ENCODE measurements at regions not wholly inside any gene's neighbourhood (a gene's known extent, or its start where the extent isn't known, plus 50 kb on each side); places are given as distances from the start of the nearest gene placed in this dataset.

DNA sequence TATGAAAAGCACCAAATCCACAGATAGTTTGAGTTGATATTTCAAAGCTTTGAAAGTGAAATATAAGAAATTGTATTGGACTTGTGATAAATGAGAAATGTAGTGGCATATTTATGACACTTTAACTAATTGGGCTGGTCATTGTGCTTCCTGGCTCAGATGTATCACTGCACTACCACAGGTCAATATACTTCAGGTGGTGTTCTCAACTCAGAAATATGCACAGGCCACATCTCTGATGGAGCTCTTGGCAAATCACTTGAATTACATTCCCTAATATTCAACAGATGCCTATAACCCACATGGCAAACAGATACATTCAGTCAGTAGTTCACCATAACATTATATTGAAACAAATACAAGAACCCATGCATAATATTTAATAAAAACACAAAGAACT is 209.6 kb downstream of the LYPLAL1 start:
- Histone ChIP-seq H3K4me3 (replicated peaks; ENCODE audit: low read depth, low read length) (no peak overlapping the region), H3K27me3 (replicated peaks; ENCODE audit: control insufficient read depth, insufficient read depth, low read length) (no peaks in the 10 kb centered on the region), H3K36me3 (ENCODE audit: control insufficient read depth, insufficient read depth, low read length) (no peaks in the 10 kb centered on the region)
- DNase-seq (ENCODE audit: extremely low read depth, insufficient read length), result no peak
- TF ChIP-seq, protein P1, sequence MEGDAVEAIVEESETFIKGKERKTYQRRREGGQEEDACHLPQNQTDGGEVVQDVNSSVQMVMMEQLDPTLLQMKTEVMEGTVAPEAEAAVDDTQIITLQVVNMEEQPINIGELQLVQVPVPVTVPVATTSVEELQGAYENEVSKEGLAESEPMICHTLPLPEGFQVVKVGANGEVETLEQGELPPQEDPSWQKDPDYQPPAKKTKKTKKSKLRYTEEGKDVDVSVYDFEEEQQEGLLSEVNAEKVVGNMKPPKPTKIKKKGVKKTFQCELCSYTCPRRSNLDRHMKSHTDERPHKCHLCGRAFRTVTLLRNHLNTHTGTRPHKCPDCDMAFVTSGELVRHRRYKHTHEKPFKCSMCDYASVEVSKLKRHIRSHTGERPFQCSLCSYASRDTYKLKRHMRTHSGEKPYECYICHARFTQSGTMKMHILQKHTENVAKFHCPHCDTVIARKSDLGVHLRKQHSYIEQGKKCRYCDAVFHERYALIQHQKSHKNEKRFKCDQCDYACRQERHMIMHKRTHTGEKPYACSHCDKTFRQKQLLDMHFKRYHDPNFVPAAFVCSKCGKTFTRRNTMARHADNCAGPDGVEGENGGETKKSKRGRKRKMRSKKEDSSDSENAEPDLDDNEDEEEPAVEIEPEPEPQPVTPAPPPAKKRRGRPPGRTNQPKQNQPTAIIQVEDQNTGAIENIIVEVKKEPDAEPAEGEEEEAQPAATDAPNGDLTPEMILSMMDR (IDR thresholded peaks at IDR 0.05; ENCODE audit: insufficient read depth, low read length, poor library complexity, severe bottlenecking), result no peak

DNA sequence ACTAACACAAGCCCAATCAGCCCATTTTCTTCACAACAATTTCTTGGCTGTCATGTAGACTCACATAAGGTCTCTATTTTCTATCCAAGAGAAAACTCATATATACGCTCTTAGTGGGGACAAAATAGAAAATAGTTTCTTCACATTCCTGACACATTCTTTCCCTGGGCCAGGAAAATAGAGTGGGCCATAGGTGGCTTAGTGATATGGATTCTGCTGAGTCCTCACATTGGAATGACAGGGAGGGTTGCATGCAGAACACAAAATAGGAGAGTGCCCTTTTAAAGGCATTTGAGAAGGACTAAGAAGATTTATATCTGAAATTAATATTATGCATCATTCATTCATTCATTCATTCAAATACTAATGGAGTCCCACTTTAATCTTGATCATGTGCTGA is 207.7 kb downstream of the LYPLAL1 start:
- Histone ChIP-seq H3K36me3 (ENCODE audit: control insufficient read depth, insufficient read depth, low read length) (no peaks in the 10 kb centered on the region), H3K4me3 (replicated peaks; ENCODE audit: low read depth, low read length) (no peak overlapping the region), H3K27me3 (replicated peaks; ENCODE audit: control insufficient read depth, insufficient read depth, low read length) (no peaks in the 10 kb centered on the region)
- no peak for DNase-seq (ENCODE audit: extremely low read depth, insufficient read length)
- TF ChIP-seq, protein P1 (IDR thresholded peaks at IDR 0.05; ENCODE audit: insufficient read depth, low read length, poor library complexity, severe bottlenecking), result no peak

DNA sequence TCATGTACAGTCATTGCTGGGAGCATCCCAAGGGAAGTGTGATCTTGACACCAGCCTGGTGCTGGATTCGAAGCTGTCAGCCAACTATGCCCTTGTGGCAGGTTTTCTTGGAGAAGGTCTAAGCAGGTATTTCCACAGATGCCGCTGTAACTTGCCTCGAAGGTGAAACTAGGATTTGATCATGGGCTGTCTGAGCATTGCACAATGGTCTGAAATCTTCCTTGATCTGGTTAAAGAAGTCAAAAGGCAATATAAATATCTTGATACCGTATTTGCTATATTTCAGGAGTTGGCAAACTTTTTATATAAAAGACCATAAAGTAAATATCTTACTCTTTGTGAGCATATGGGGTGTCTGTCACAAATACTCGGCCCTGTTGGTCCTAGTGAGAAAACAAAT is 206.8 kb downstream of the LYPLAL1 start:
- no peak for DNase-seq (ENCODE audit: extremely low read depth, insufficient read length)
- H3K27me3 ChIP-seq (replicated peaks; ENCODE audit: control insufficient read depth, insufficient read depth, low read length), result no peaks in the 10 kb centered on the region
- TF ChIP-seq, protein P1 (IDR thresholded peaks at IDR 0.05; ENCODE audit: insufficient read depth, low read length, poor library complexity, severe bottlenecking), result no peak
- no peak overlapping the region for H3K4me3 ChIP-seq (replicated peaks; ENCODE audit: low read depth, low read length)
- H3K36me3 ChIP-seq (ENCODE audit: control insufficient read depth, insufficient read depth, low read length), result no peaks in the 10 kb centered on the region

DNA sequence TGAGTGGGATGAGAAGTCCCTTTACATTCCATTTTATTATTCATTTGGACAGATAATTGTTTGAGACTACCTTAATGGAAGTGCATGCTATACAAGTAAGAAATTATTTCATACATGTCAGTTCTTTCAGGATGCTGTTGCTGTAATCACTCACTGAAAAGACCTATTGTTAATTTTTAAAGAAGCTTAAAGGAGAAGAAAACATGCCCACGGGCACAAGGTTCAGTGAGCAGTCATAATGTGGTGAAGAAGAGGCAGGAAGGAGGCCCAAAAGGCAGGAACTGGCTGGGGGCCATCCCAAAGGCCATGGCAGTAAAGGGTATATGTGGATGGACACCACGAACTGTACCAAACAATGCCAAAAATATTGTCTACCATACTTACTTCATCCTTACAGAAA is 206.0 kb downstream of the LYPLAL1 start:
- no peak for DNase-seq (ENCODE audit: extremely low read depth, insufficient read length)
- H3K4me3 ChIP-seq (replicated peaks; ENCODE audit: low read depth, low read length), result no peak overlapping the region
- H3K27me3 ChIP-seq (replicated peaks; ENCODE audit: control insufficient read depth, insufficient read depth, low read length), result no peaks in the 10 kb centered on the region
- H3K36me3 ChIP-seq (ENCODE audit: control insufficient read depth, insufficient read depth, low read length), result no peaks in the 10 kb centered on the region
- TF ChIP-seq, protein P1 (IDR thresholded peaks at IDR 0.05; ENCODE audit: insufficient read depth, low read length, poor library complexity, severe bottlenecking), result no peak

DNA sequence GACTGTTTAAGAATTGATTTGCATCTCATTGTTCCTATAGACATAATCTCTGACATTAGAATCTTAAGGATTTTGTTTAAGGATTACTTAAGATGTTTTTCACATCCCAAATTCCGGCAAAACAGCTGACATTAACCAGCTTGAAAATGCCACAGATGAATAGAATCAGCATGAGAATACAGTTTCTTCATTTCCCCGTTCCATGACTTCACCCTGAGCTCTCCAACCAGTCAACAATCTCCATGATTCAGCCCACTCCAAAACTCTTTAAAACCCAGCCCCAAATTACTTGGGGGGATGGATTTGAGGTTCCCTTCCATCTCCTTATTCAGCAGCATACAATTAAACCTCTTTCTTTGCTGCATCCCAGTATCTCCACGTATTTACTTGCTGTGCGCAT is 201.0 kb downstream of the LYPLAL1 start:
- no peak overlapping the region for H3K4me3 ChIP-seq (replicated peaks; ENCODE audit: low read depth, low read length)
- TF ChIP-seq, protein P1 (IDR thresholded peaks at IDR 0.05; ENCODE audit: insufficient read depth, low read length, poor library complexity, severe bottlenecking), result no peak
- H3K36me3 ChIP-seq (ENCODE audit: control insufficient read depth, insufficient read depth, low read length), result no peaks in the 10 kb centered on the region
- no peaks in the 10 kb centered on the region for H3K27me3 ChIP-seq (replicated peaks; ENCODE audit: control insufficient read depth, insufficient read depth, low read length)
- no peak for DNase-seq (ENCODE audit: extremely low read depth, insufficient read length)

DNA sequence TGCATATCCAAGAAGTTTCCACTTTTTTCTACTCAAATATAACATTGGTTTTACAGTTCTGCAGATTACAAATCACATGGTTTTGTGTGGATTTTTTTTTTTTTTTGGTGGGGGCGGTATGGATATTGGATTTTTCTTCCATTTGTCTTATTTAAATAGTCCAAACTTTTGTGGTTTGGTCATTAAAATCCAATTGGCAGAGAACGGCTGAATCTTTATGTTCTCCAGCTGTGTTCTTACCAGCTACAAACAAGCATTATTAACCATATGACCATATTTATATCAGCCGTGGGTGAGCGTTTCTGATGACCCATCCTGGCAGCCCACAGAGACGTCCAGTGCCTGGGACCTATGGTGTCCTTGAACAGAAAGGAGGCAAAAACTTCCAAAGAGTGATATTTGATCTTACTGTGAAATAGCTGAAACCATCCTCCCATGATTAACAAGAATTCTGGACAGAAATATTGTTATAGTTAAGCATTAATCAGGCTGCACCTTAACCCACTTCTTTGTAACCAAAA is 200.4 kb downstream of the LYPLAL1 start:
- no peaks in the 10 kb centered on the region for H3K27me3 ChIP-seq (replicated peaks; ENCODE audit: control insufficient read depth, insufficient read depth, low read length)
- H3K36me3 ChIP-seq (ENCODE audit: control insufficient read depth, insufficient read depth, low read length), result no peaks in the 10 kb centered on the region
- H3K4me3 ChIP-seq (replicated peaks; ENCODE audit: low read depth, low read length), result no peak overlapping the region
- TF ChIP-seq, protein P1 (IDR thresholded peaks at IDR 0.05; ENCODE audit: insufficient read depth, low read length, poor library complexity, severe bottlenecking), result no peak
- no peak for DNase-seq (ENCODE audit: extremely low read depth, insufficient read length)

Measured in GM06990 (cell line).